ENCODE measurements at regions not wholly inside any gene's neighbourhood (a gene's known extent, or its start where the extent isn't known, plus 50 kb on each side); places are given as distances from the start of the nearest gene placed in this dataset.

GRCh38 chr20:22905658-22906057, 129.5 kb upstream of the SSTR4 start:
- TF ChIP-seq SUZ12 (IDR thresholded peaks at IDR 0.05) (no peak), PKNOX1 (IDR thresholded peaks at IDR 0.05) (no peak)

All from HEK293T (cell line).